Tibial nerve (tissue), 4 donors: ENCODE measurements at regions not wholly inside any gene's neighbourhood (a gene's known extent, or its start where the extent isn't known, plus 50 kb on each side); places are given as distances from the start of the nearest gene placed in this dataset.

ENCODE experiments used
- CTCF ChIP-seq, 5 experiments: fragments of 200-600 bp in 3 of 5; fragments of 450-650 bp in 2 of 5; sonication (generic) in 3 of 5; IDR thresholded peaks; one replicate each; pipeline ENCODE4 v1.5.1; 2016 to 2019; ENCODE audit warnings: antibody characterized with exemption in 5 of 5, mild to moderate bottlenecking in 3 of 5, moderate library complexity in 2 of 5
- EP300 ChIP-seq, 2 donors: sonication (generic); formaldehyde crosslinking; IDR thresholded peaks; one replicate each; pipeline ENCODE4 v1.6.1; 2017; ENCODE audit warnings: antibody characterized with exemption in 2 of 2, mild to moderate bottlenecking in 1 of 2
- POLR2A ChIP-seq, 2 donors: fragments of 450-650 bp; IDR thresholded peaks; one replicate each; pipeline ENCODE4 v1.6.1; 2017; ENCODE audit warnings: antibody characterized with exemption in 2 of 2, mild to moderate bottlenecking in 2 of 2, moderate library complexity in 2 of 2

- no peak for TF ChIP-seq CTCF (IDR thresholded peaks at IDR 0.05)
- no peak for TF ChIP-seq POLR2A (IDR thresholded peaks at IDR 0.05)
- TF ChIP-seq EP300 (IDR thresholded peaks at IDR 0.05) = no peak
Observed at GRCh38 chr5:98144710-98145109, 628.8 kb upstream of the RGMB start.
